Activated T-cell treated with anti-CD3 and anti-CD28 coated beads, Interleukin-2, amount 50 U/mL, for 48 hours (primary cell): ENCODE measurements at regions not wholly inside any gene's neighbourhood (a gene's known extent, or its start where the extent isn't known, plus 50 kb on each side); places are given as distances from the start of the nearest gene placed in this dataset.
"Not testable (repeated sequence)": the region's sequence is repeated elsewhere in the genome, so short reads cannot be mapped to it uniquely, and the experiment has no call there.

Experiments
- DNase-seq, 2 experiments: peaks; one replicate each; pipeline ENCODE4 v3.0.0-alpha.2; 2020

GRCh38 chr13:103883698-103884097, 817.5 kb upstream of the SLC10A2 start:
- no peak for DNase-seq

- no peak for DNase-seq
These were observed 816.9 kb upstream of the SLC10A2 start for GRCh38 chr13:103883164-103883563.

DNA sequence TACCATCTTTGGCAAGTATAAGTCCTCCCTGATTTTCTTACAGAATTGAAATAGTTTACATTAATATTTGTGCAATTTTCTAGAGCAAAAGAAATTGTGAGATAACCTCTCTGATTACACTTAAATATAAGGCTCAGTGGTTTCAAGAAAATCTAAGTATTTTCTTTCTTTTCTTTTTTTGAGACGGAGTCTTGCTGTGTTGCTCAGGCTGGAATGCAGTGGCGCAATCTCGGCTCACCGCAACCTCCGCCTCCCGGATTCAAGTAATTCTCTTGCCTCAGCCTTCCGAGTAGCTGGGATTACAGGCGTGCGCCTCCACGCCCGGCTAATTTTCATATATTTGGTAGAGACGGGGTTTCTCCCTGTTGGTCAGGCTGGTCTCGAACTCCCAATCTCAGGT, 813.9 kb upstream of the SLC10A2 start:
- DNase-seq: not testable (repeated sequence)

GRCh38 chr13:103878891-103879605, 812.8 kb upstream of the SLC10A2 start:
- no peak for DNase-seq

- no peak for DNase-seq
These were observed 810.4 kb upstream of the SLC10A2 start for GRCh38 chr13:103876571-103876970.

- no peak for DNase-seq
These were observed 807.5 kb upstream of the SLC10A2 start for GRCh38 chr13:103873725-103874124.

GRCh38 chr13:103866048-103866447, 799.8 kb upstream of the SLC10A2 start:
- DNase-seq: no peak

- no peak for DNase-seq
These were observed 796.3 kb upstream of the SLC10A2 start for GRCh38 chr13:103862525-103862924.

DNA sequence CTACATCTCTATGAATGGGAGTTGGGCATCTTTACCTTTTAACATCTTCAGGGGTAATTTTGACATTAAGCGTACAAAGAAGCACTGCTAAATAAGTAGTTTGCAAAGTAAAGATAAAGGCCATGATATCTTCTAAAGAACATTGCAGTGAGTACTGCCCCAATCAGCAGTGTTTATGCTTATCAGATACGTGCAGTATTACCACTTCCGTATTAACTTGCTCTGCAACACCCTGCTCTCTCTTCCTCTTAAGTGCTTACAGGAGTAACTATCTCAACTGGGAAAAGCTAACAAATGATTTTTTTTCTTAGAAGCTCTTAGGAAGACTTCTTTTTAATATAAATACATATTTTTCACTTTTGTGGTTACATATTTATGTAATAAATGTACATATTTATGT, 793.7 kb upstream of the SLC10A2 start:
- no peak for DNase-seq

- DNase-seq: no peak
These were observed 785.8 kb upstream of the SLC10A2 start for GRCh38 chr13:103852036-103852435.

- no peak for DNase-seq
These were observed 778.3 kb upstream of the SLC10A2 start for GRCh38 chr13:103844471-103844870.

DNA sequence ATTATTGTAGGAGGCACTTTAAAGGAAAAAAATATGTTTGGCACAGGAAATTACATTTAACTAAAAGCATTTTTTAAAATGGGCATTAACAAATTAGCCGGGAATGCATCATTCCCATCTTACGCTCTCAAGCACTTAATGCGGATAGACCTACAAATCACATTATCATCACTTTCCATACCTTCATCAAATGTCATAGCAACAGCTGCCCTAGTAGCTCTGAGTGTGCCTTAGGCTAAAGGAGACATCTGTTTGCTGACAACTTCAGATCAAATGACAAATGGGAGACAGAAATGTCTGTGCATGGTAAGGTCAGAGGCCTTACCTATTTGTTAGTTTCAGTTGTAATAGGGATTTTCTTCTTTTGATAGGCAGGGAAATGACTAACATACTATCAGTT, 773.2 kb upstream of the SLC10A2 start:
- no peak for DNase-seq

DNA sequence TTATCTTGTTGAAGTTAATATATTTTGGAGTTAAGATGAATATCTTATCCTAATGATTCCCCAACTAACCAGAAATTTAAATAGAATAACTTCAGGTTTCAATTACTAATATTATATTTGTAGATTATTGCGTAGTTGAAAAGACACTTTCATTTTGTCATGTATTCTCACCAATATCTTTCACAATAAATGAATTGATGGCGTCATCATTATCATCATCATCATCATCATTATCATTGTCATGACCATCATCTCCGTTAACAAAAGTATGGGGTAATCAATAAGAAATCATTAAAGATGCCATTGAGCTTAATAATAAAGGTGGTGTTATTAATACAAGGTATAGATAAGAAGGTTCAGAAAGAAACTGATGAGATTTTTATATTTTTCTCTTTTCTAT, 768.8 kb upstream of the SLC10A2 start:
- DNase-seq: no peak

DNA sequence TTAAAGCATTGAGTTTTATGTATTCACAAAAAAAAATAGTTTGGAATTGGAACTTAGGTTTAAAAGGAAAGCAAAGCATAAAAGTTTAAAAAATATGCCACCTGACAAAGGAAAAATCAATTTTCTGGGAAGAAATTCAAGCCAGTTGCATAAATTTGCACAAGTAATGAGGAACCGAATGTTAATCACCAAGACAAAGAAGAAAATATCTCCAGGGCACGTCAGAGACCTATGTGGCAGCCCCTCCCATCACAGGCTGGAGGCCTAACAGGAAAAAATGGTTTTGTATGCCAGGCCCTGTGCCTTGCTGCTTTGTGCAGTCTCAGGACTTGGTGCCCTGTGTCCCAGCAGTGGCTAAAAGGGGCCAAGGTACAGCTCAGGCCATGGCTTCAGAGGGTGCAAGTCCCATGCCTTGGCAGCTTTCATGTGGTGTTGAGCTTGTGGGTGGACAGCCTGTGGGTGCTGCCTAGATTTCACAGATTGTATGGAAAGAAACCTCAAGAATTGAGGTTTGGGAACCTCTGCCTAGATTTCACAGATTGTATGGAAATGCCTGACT, 767.2 kb upstream of the SLC10A2 start:
- DNase-seq: no peak

DNA sequence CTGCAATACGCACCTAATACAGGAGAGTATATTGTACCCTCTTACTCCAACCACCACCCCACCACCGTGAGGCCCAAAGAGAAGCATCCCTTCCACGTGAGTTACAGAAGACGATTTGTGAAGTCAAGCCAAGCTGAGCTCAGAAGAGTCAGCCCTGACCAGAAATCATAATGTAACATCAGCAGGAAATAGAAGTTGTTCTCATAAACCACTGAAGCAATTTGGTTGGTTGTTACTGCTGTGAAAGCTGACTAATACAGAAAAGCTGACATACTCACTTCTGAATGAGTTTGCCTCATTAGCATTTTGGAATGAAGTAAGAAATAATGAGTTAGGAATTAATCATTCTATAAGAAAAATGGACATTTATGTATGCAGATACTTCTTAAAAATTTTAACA, 749.4 kb upstream of the SLC10A2 start:
- DNase-seq: no peak

DNA sequence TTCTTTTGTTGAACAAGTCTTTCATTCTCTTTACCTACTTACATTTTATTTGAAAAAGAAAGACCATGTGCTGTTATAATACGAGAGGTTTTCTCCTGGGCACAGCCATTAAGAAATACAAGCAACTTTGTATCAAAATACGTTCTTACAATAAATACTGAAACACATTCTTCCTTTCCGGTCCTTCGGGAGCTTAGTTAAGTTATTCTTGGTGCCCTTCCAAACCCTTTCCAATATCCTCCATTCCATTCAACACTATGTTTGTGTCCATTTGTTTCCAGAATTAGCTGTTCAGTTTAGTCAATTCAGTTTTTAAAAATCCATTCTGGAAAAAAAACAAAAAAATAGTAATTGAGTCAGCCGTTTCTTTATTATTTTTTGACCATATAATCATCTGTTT, 746.8 kb upstream of the SLC10A2 start:
- DNase-seq: no peak

GRCh38 chr13:103812558-103812957, 746.3 kb upstream of the SLC10A2 start:
- DNase-seq: no peak

DNA sequence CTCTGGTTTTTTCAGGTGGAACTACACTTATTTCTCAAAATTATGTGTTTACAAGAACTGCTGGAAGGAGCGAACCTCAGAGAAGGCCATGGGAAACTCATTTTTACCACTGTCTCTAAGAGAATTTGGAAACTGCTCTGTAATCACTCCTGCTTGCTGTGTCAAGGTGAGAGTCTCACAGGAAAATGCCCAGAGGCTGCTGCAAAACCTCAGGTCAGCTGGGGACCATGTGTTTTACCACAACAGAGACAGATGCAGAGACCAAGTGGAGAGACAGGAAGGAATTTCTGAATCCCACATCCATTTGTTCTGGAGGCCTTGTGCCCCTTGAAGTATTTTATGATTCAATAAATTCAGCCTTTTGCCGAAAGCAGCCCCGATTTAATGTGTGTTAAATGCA, 743.8 kb upstream of the SLC10A2 start:
- DNase-seq: no peak

GRCh38 chr13:103805771-103806170, 739.6 kb upstream of the SLC10A2 start:
- no peak for DNase-seq

- DNase-seq: no peak
These were observed 737.1 kb upstream of the SLC10A2 start for GRCh38 chr13:103803349-103803748.

GRCh38 chr13:103799028-103799427, 732.8 kb upstream of the SLC10A2 start:
- DNase-seq: no peak

DNA sequence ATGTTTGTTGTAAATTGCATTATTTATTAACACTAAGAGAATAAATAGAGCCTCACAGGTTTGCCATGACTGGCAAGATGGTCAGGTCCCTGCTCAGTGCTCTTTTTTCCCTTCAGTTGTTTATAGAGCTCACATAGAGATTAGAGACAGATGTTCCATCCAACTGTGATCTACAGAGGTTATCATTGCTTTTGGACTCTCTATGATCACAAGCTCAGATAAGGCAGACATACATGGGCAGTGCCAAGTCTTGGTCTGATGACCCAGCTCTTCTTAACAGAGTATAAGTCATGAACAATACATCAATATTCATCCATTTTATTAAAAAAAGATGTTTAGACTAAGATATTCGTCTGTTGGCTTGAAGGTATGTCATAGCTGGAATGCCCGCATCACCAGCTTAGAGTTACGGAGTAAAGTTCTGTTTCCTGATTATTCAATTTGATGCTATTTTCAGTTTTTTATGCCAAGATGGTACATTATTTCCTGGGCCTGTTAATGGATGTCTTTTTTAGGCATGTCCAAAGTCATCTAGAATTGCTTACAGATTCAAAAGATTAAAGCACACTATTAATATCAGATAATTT, 729.8 kb upstream of the SLC10A2 start:
- DNase-seq: no peak

DNA sequence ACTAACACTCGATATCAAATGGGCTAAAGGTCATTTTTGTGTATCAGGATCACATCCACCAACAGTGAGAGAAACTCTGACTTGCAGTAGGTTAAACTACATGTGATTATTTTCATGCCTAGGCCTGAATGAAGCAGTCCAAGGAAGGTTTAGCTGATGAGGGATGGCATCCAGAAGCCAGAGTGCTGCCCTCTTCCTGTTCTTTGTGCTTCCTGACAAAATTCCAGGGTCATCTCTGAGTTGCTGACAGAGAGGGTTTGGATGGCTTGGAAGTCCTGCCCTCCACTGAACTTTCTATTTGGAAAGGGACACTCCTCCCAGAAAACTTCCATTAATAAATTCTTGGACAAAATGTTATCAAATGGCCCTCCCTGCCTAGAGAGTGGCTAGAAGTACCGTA, 728.3 kb upstream of the SLC10A2 start:
- no peak for DNase-seq

- DNase-seq: no peak
These were observed 721.9 kb upstream of the SLC10A2 start for GRCh38 chr13:103788061-103788652.
